22Rv1 (cell line): ENCODE measurements at regions not wholly inside any gene's neighbourhood (a gene's known extent, or its start where the extent isn't known, plus 50 kb on each side); places are given as distances from the start of the nearest gene placed in this dataset.

Experiments used
- H3K27ac ChIP-seq: fragments of 450-650 bp; 2 replicates; pipeline ENCODE4 v1.5.1; 2017
- CTCF ChIP-seq: fragments of 450-650 bp; IDR thresholded peaks from 2 replicates; pipeline ENCODE4 v1.5.1; 2017; ENCODE audit warnings: mild to moderate bottlenecking
- ZFX ChIP-seq: fragments of 450-650 bp; IDR thresholded peaks from 2 replicates; pipeline ENCODE4 v1.6.1; 2017; ENCODE audit warnings: antibody characterized with exemption, borderline replicate concordance

- no peak overlapping the region for H3K27ac ChIP-seq
- TF ChIP-seq ZFX (no peak), CTCF (no peak)
These were observed 53.4 kb upstream of the GDF10 start for GRCh38 chr10:47246406-47247147.

- TF ChIP-seq CTCF (no peak), ZFX (no peak)
- no peak overlapping the region for H3K27ac ChIP-seq
These were observed 52.6 kb upstream of the GDF10 start for GRCh38 chr10:47247148-47248059.

- TF ChIP-seq ZFX (no peak), CTCF (no peak)
- no peak overlapping the region for H3K27ac ChIP-seq
These were observed 51.5 kb upstream of the GDF10 start for GRCh38 chr10:47248386-47249090.

- H3K27ac ChIP-seq: no peak overlapping the region
- TF ChIP-seq CTCF (no peak), ZFX (no peak)
These were observed 50.1 kb upstream of the GDF10 start for GRCh38 chr10:47249881-47250280.
